ENCODE measurements at regions not wholly inside any gene's neighbourhood (a gene's known extent, or its start where the extent isn't known, plus 50 kb on each side); places are given as distances from the start of the nearest gene placed in this dataset.

GRCh38 chr17:34756637-34757021 is 177.2 kb downstream of the TMEM132E start:
- TF ChIP-seq EZH2 (IDR thresholded peaks at IDR 0.05; ENCODE audit: insufficient read depth, poor library complexity, severe bottlenecking) (no peak), EZH2phosphoT487 (IDR thresholded peaks at IDR 0.05; ENCODE audit: insufficient read depth, low read depth) (no peak)
